Peyer's patch (tissue), 4 donors: ENCODE measurements at regions not wholly inside any gene's neighbourhood (a gene's known extent, or its start where the extent isn't known, plus 50 kb on each side); places are given as distances from the start of the nearest gene placed in this dataset.
A peak's percentile ranks its signal among the peaks of the same experiment; 100 is the strongest.
"Not testable (repeated sequence)": the region's sequence is repeated elsewhere in the genome, so short reads cannot be mapped to it uniquely, and the experiment has no call there.

Experiments
- DNase-seq, 3 donors: peaks; one replicate each; pipeline ENCODE4 v3.0.0-alpha.2; 2017 to 2019
- H3K27ac ChIP-seq, 4 donors: fragments of 200-600 bp; sonication (generic); one replicate each; pipeline ENCODE4 v1.5.1; 2016 to 2019
- H3K27me3 ChIP-seq, 2 donors: fragments of 200-600 bp; sonication (generic); one replicate each; pipeline ENCODE4 v1.5.1; 2019
- H3K36me3 ChIP-seq, 3 donors: fragments of 200-600 bp; sonication (generic); one replicate each; pipeline ENCODE4 v1.5.1; 2016 to 2019
- H3K4me1 ChIP-seq, 4 donors: fragments of 200-600 bp; sonication (generic); one replicate each; pipeline ENCODE4 v1.5.1; 2016 to 2019
- H3K4me3 ChIP-seq, 4 donors: fragments of 200-600 bp; sonication (generic); 1 replicate in 3 of 4; 2 replicates in 1 of 4; pipeline ENCODE4 v1.5.1; 2016 to 2019; ENCODE audit warnings: mild to moderate bottlenecking in 1 of 4
- H3K9me3 ChIP-seq, 4 donors: fragments of 200-600 bp; sonication (generic); one replicate each; pipeline ENCODE4 v1.5.1; 2016 to 2019; ENCODE audit warnings: mild to moderate bottlenecking in 1 of 4
- POLR2A ChIP-seq, 2 donors: fragments of 450-650 bp; IDR thresholded peaks; one replicate each; pipeline ENCODE4 v1.5.1; 2017; ENCODE audit warnings: antibody characterized with exemption in 2 of 2, mild to moderate bottlenecking in 2 of 2, moderate library complexity in 2 of 2
- TF ChIP-seq, protein P1 (sequence below), 6 experiments: fragments of 450-650 bp in 4 of 6; fragments of 200-600 bp in 2 of 6; sonication (generic) in 1 of 6; IDR thresholded peaks; one replicate each; pipeline ENCODE4 v1.5.1; 2017 to 2019; ENCODE audit warnings: antibody characterized with exemption in 6 of 6, mild to moderate bottlenecking in 3 of 6, moderate library complexity in 1 of 6

DNA sequence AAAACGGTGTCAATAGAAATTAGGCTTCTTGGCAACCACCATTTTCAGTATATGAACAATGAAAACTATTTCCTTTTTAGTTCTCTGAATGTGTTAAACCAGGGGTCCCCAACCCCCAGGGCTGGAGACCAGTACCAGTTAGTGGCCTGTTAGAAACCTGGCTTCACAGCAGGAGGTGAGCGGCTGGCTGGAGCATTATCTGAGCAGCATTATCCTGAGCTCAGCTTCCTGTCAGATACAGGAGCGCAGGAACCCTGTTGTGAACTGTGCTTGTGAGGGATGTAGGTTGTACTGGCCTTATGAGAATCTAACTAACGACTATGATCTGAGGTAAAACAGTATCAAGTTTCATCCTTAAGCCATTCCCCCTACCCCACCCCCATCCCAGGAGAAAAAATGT is 328.7 kb downstream of the ZBBX start:
- Histone ChIP-seq H3K4me3 (no peak overlapping the region), H3K27me3 (no peaks in the 10 kb centered on the region), H3K36me3 (no peaks in the 10 kb centered on the region), H3K27ac (no peak overlapping the region), H3K9me3 (peaks cover 0 to 4% (median 0%) of the 10 kb centered on the region in 4 donors), H3K4me1 (no peaks in the 10 kb centered on the region)
- DNase-seq, result no peak
- TF ChIP-seq POLR2A (IDR thresholded peaks at IDR 0.05), result no peak
- TF ChIP-seq, protein P1, sequence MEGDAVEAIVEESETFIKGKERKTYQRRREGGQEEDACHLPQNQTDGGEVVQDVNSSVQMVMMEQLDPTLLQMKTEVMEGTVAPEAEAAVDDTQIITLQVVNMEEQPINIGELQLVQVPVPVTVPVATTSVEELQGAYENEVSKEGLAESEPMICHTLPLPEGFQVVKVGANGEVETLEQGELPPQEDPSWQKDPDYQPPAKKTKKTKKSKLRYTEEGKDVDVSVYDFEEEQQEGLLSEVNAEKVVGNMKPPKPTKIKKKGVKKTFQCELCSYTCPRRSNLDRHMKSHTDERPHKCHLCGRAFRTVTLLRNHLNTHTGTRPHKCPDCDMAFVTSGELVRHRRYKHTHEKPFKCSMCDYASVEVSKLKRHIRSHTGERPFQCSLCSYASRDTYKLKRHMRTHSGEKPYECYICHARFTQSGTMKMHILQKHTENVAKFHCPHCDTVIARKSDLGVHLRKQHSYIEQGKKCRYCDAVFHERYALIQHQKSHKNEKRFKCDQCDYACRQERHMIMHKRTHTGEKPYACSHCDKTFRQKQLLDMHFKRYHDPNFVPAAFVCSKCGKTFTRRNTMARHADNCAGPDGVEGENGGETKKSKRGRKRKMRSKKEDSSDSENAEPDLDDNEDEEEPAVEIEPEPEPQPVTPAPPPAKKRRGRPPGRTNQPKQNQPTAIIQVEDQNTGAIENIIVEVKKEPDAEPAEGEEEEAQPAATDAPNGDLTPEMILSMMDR (IDR thresholded peaks at IDR 0.05), result no peak

DNA sequence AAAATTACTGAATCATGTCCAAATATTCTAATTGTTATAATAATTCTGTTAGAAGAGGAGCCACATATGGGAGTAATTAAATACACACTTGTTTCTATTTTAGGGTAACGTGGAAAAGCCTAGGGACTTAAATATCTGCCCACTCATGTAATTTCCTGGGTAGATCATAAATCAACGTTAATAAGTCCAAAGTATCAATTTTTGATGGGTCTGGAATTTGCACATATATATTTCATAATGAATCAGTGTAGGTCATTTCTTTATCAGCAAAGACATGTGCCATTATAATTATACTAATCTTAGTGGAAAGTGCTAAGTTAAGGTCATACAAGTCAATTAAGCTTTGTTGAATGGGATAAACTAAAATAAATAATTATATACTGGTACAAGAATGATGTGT is 346.2 kb downstream of the ZBBX start:
- Histone ChIP-seq H3K36me3 (no peaks in the 10 kb centered on the region), H3K4me1 (no peaks in the 10 kb centered on the region), H3K9me3 (no peaks in the 10 kb centered on the region), H3K27ac (no peak overlapping the region), H3K27me3 (no peaks in the 10 kb centered on the region), H3K4me3 (no peak overlapping the region)
- DNase-seq, result no peak
- TF ChIP-seq, protein P1 (IDR thresholded peaks at IDR 0.05), result no peak
- TF ChIP-seq POLR2A (IDR thresholded peaks at IDR 0.05), result no peak

DNA sequence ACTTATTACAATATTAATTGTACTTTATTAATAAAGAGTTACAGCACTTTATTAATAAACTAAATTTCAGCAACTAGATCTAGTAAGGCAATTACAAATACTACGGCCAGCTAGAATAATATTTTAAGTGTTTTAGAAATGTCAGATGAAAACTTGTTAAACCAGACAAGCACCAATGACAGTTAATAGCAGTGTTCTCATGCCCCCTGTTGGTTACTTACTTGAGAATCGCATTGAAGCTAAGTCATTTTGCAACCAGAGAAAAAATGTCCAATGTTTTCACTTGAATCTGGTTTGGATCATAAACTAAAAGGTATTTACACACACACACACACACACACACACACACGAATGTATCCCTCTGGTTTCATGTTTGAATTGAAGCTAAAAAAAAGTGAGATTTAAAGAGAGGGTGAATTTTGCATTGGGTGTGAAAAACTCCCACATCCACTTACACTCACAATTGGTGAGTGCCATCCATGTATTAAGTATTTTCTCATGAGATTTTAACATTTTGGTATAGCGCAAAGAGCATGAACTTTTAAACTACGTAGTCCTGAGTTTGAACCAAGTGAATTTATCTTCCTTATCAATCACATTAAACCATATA is 347.7 kb downstream of the ZBBX start:
- no peaks in the 10 kb centered on the region for H3K4me1 ChIP-seq
- H3K27ac ChIP-seq, result no peak overlapping the region
- H3K36me3 ChIP-seq, result no peaks in the 10 kb centered on the region
- no peaks in the 10 kb centered on the region for H3K27me3 ChIP-seq
- TF ChIP-seq, protein P1 (IDR thresholded peaks at IDR 0.05), result peak in 2 of 6 experiments; percentile 23 to 30
- TF ChIP-seq POLR2A (IDR thresholded peaks at IDR 0.05), result no peak
- DNase-seq, result no peak
- no peaks in the 10 kb centered on the region for H3K9me3 ChIP-seq
- H3K4me3 ChIP-seq, result no peak overlapping the region

DNA sequence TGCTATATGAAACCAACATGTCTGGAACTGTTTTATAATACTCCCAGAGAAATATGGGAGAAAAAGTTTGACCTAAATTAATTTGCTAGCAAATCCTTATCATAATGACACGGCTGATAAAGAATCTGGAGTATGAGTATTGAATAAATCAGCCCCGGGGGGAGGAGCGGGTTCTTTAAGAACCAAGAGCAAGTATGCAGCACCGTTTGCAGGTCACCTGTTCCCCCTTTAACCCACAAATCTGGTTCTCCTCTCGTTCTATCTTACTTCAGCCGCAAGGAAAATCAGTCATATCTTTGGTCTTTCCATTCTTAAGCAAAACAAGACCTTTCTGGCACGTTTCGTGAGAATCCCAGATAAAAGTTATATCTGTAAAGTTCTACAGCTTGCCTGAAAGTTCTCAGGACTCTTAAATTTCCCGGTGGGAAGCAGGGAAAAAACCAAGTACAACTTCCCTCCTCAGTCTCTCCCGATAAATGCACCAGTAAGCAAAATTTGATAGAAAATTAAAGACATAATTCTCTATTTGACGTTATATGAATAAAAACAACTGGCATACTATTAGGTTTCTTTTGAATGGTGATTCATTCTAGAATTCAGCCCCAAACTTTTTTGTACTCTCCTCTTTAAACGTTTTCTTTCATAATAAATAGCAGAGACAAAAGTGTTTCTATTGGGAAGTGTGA is 348.6 kb downstream of the ZBBX start:
- no peak overlapping the region for H3K27ac ChIP-seq
- no peaks in the 10 kb centered on the region for H3K4me1 ChIP-seq
- H3K36me3 ChIP-seq, result no peaks in the 10 kb centered on the region
- TF ChIP-seq, protein P1 (IDR thresholded peaks at IDR 0.05), result no peak
- TF ChIP-seq POLR2A (IDR thresholded peaks at IDR 0.05), result no peak
- no peak overlapping the region for H3K4me3 ChIP-seq
- H3K27me3 ChIP-seq, result no peaks in the 10 kb centered on the region
- H3K9me3 ChIP-seq, result no peaks in the 10 kb centered on the region
- DNase-seq, result no peak

DNA sequence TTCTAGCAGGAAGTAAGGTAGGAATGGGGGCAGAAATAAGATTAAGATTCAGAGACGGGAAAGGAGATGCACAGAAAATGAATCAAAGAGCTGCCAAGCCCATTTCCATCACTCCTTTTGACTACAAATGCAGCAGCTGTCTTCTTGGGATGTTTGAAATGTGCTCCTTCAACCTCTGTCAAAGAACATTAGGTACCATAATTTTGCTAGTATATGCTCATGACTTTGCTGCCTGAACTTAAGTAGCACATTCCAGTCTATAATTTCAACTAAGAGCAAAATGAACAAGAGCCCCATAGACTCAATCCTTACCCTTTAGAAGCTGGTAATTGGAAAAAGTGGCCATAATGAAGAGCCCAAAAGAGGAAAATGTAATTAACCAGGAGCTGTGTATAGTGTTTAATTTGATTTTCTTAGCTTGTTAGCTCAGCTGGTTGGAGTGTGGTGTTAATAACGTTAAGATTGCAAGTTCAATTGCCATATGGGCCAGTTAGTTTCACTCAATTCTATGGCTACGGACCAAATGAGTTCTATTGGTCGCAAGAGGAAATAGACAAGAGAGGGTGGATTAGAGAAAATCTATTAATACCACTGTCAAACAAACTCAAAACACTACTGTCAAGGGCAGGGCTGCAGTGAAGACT is 349.9 kb downstream of the ZBBX start:
- Histone ChIP-seq H3K4me1 (no peaks in the 10 kb centered on the region), H3K9me3 (no peaks in the 10 kb centered on the region), H3K27me3 (no peaks in the 10 kb centered on the region), H3K36me3 (no peaks in the 10 kb centered on the region), H3K27ac (no peak overlapping the region), H3K4me3 (no peak overlapping the region)
- TF ChIP-seq POLR2A (IDR thresholded peaks at IDR 0.05), result no peak
- TF ChIP-seq, protein P1 (IDR thresholded peaks at IDR 0.05), result no peak
- DNase-seq, result no peak

DNA sequence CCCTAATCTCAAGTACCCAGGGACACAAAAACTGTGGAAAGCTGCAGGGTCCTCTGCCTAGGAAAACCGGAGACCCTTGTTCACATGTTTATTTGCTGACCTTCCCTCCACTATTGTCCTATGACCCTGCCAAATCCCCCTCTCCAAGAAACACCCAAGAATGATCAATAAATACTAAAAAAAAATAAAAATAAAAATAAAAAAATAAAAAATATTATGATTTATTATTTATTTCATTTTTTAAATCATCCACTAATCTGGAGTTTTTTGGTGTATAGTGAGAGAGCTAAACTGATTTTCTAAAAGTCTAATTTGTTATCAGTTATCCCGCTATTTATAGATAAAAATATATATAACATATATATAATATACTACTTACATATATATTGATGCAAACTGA is 360.6 kb downstream of the ZBBX start:
- not testable (repeated sequence) for H3K9me3 ChIP-seq, H3K36me3 ChIP-seq, H3K4me3 ChIP-seq, DNase-seq, H3K4me1 ChIP-seq, H3K27ac ChIP-seq, H3K27me3 ChIP-seq

DNA sequence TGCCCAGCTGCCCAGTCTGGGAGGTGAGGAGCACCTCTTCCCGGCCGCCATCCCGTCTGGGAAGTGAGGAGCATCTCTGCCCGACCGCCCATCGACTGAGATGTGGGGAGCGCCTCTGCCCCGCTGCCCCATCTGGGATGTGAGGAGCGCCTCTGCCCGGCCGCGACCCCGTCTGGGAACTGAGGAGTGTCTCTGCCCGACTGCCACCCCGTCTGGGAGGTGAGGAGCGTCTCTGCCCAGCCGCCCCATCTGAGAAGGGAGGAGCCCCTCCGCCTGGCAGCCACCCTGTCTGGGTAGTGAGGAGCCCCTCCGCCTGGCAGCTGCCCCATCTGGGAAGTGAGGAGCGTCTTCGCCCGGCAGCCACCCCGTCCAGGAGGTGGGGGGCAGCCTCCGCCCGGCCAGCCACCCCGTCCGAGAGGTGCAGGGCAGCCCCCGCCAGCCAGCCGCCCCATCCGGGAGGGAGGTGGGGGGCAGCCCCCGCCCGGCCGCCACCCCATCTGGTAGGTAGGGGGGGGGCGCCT is 361.4 kb downstream of the ZBBX start:
- not testable (repeated sequence) for H3K4me3 ChIP-seq, H3K9me3 ChIP-seq, H3K4me1 ChIP-seq, H3K27me3 ChIP-seq, DNase-seq, H3K36me3 ChIP-seq, H3K27ac ChIP-seq
